K562 (cell line): ENCODE measurements at regions not wholly inside any gene's neighbourhood (a gene's known extent, or its start where the extent isn't known, plus 50 kb on each side); places are given as distances from the start of the nearest gene placed in this dataset.

Experiments
- ATAC-seq: fragments of 200-7000 bp; cut with Tn5 transposase; 3 replicates; pipeline ENCODE4 v1.9.1; 2020; ENCODE audit warnings: moderate library complexity
- BruUV-seq: library from RNA; stranded (reverse); fragments of 400-500 nt; replicated peaks from 2 replicates; lab custom pipeline; 2021; lab: Mats Ljungman, UMichigan
- CTCF ChIA-PET: fragments of 300-600 bp; formaldehyde crosslinking; extraction: SDS; loops from one replicate; lab custom pipeline; 2021; ENCODE audit warnings: low intra/inter-chr PET ratio; lab: Yijun Ruan, JAX
- POLR2A ChIA-PET: fragments of 300-600, 350-650 bp; sonication (Branson Sonifier 250); formaldehyde crosslinking; extraction: SDS; loops from one replicate; lab custom pipeline; 2021; ENCODE audit warnings: antibody characterized with exemption, inconsistent platforms; lab: Yijun Ruan, JAX
- DNase-seq, 4 experiments: peaks; one replicate each; pipeline versions ENCODE4 v3.0.0 to v3.0.0-alpha.2; 2011 to 2018; ENCODE audit warnings: low spot score in 3 of 4, mixed read lengths in 3 of 4; ENCODE audit errors: extremely low read depth in 1 of 4
- FAIRE-seq: peaks from 2 replicates; lab custom pipeline; 2011; peaks lifted over from hg19 to GRCh38; lab: Jason Lieb, UNC
- H2AFZ ChIP-seq: 2 replicates; pipeline ENCODE4 v1.6.0; 2011; ENCODE audit warnings: low read depth, low read length, control low read depth, inconsistent platforms
- H3K27ac ChIP-seq: fragments of 200-600 bp; 3 replicates; pipeline ENCODE4 v1.8.0; 2011; ENCODE audit warnings: low read depth, mild to moderate bottlenecking, control low read depth, inconsistent platforms, low read length, moderate library complexity, mixed read lengths; ENCODE audit errors: extremely low read depth
- H3K27me3 ChIP-seq, 2 experiments: fragments of 300-600 bp in 1 of 2; 2 replicates in 1 of 2; 3 replicates in 1 of 2; pipeline versions ENCODE4 v1.6.0 to v1.8.0; 2011; ENCODE audit warnings: inconsistent platforms in 2 of 2, low read length in 2 of 2, mild to moderate bottlenecking in 1 of 2, mixed read lengths in 1 of 2, moderate library complexity in 1 of 2; ENCODE audit not compliant: control insufficient read depth in 2 of 2, insufficient read depth in 2 of 2
- H3K36me3 ChIP-seq: fragments of 300-600 bp; 3 replicates; pipeline ENCODE4 v1.8.0; 2011; ENCODE audit warnings: mild to moderate bottlenecking, low read length, inconsistent platforms; ENCODE audit not compliant: control insufficient read depth, insufficient read depth
- H3K4me1 ChIP-seq, 2 experiments: fragments of 200-600 bp in 1 of 2; replicated peaks in 1 of 2; 2 replicates in 1 of 2; 3 replicates in 1 of 2; pipeline versions ENCODE4 v1.5.1 to v1.8.0; 2011; ENCODE audit warnings: inconsistent platforms in 2 of 2, low read length in 2 of 2, mild to moderate bottlenecking in 1 of 2, mixed read lengths in 1 of 2, moderate library complexity in 1 of 2; ENCODE audit not compliant: control insufficient read depth in 2 of 2, insufficient read depth in 2 of 2
- H3K4me2 ChIP-seq: 2 replicates; pipeline ENCODE4 v1.6.1; 2011; ENCODE audit warnings: low read length, control low read depth, inconsistent platforms, mixed read lengths; ENCODE audit not compliant: insufficient read depth
- H3K4me3 ChIP-seq: fragments of 200-600 bp; sonication (generic), shearing (Covaris generic); 2 replicates; pipeline ENCODE4 v1.5.1; 2016; ENCODE audit warnings: control low read depth, inconsistent platforms
- H3K79me2 ChIP-seq: fragments of 200-600 bp; 3 replicates; pipeline ENCODE4 v1.8.0; 2011; ENCODE audit warnings: low read length, inconsistent platforms; ENCODE audit not compliant: control insufficient read depth, insufficient read depth
- H3K9ac ChIP-seq, 2 experiments: 2 replicates each; pipeline versions ENCODE4 v1.6.0 to v1.6.1; 2011; ENCODE audit warnings: low read depth in 2 of 2, low read length in 2 of 2, control low read depth in 1 of 2, inconsistent platforms in 1 of 2, mild to moderate bottlenecking in 1 of 2, mixed read lengths in 1 of 2; ENCODE audit not compliant: insufficient read depth in 1 of 2
- H3K9me1 ChIP-seq: one replicate; pipeline ENCODE4 v1.6.0; 2011; ENCODE audit warnings: inconsistent platforms, mild to moderate bottlenecking, low read length, moderate library complexity; ENCODE audit not compliant: control insufficient read depth, insufficient read depth
- H3K9me3 ChIP-seq: replicated peaks from 2 replicates; pipeline ENCODE4 v1.5.1; 2011; ENCODE audit warnings: low read depth, low read length, inconsistent platforms; ENCODE audit not compliant: control insufficient read depth, insufficient read depth
- H4K20me1 ChIP-seq: replicated peaks from 2 replicates; pipeline ENCODE4 v1.6.1; 2011; ENCODE audit warnings: low read length, inconsistent platforms, mixed read lengths; ENCODE audit not compliant: control insufficient read depth, insufficient read depth
- CREB3 ChIP-seq: fragments of 450-650 bp; conservative IDR thresholded peaks from 2 replicates; pipeline ENCODE4 v1.6.1; 2016; ENCODE audit warnings: missing genetic modification characterization, low read depth, mild to moderate bottlenecking, missing compliant biosample characterization, moderate library complexity
- E2F8 ChIP-seq: fragments of 450-650 bp; IDR thresholded peaks from 2 replicates; pipeline ENCODE4 v1.7.1; 2018; ENCODE audit warnings: mild to moderate bottlenecking, low read depth; ENCODE audit not compliant: partially characterized antibody
- ELF1 ChIP-seq: fragments of 200-800 bp; sonication (Bioruptor generic); IDR thresholded peaks from 2 replicates; pipeline ENCODE4 v1.6.1; 2016; ENCODE audit warnings: missing genetic modification characterization, missing compliant biosample characterization
- FIP1L1 ChIP-seq: fragments of 200-400 bp; formaldehyde crosslinking; IDR thresholded peaks from 2 replicates; pipeline ENCODE4 v1.6.1; 2018; ENCODE audit warnings: mild to moderate bottlenecking, low read depth, low read length; ENCODE audit not compliant: poor library complexity, severe bottlenecking
- FOXO4 ChIP-seq: fragments of 450-650 bp; formaldehyde crosslinking; IDR thresholded peaks from 2 replicates; pipeline ENCODE4 v1.4.0; 2020; ENCODE audit warnings: mild to moderate bottlenecking, moderate library complexity
- GTF2A2 ChIP-seq: IDR thresholded peaks from 2 replicates; pipeline ENCODE4 v1.6.1; 2016; ENCODE audit warnings: mild to moderate bottlenecking, missing genetic modification characterization, missing compliant biosample characterization
- HDAC3 ChIP-seq: fragments of 450-650 bp; IDR thresholded peaks from 2 replicates; pipeline ENCODE4 v1.6.1; 2018; ENCODE audit warnings: borderline replicate concordance, mild to moderate bottlenecking, moderate library complexity; ENCODE audit not compliant: partially characterized antibody
- MAFF ChIP-seq: IDR thresholded peaks from 2 replicates; pipeline ENCODE4 v1.6.1; 2012; ENCODE audit warnings: low read length, improper control_type of control experiment
- MAFK ChIP-seq: IDR thresholded peaks from 2 replicates; pipeline ENCODE4 v1.6.1; 2011; ENCODE audit warnings: low read length, improper control_type of control experiment
- PHB ChIP-seq: fragments of 250-450 bp; sonication (Bioruptor Pico); IDR thresholded peaks from 2 replicates; pipeline ENCODE4 v1.5.0; 2021
- POLR2AphosphoS2 ChIP-seq: IDR thresholded peaks from 2 replicates; pipeline ENCODE4 v1.6.1; 2012; ENCODE audit warnings: low read length, improper control_type of control experiment
- SAFB ChIP-seq: fragments of 200-400 bp; formaldehyde crosslinking; IDR thresholded peaks from 2 replicates; pipeline ENCODE4 v1.6.1; 2017; ENCODE audit warnings: low read depth, low read length, borderline replicate concordance
- SMAD2 ChIP-seq: fragments of 150-350 bp; IDR thresholded peaks from 2 replicates; pipeline ENCODE4 v1.6.1; 2014; ENCODE audit warnings: low read depth, mild to moderate bottlenecking, low read length
- TRIM28 ChIP-seq: fragments of 450-650 bp; IDR thresholded peaks from 2 replicates; pipeline ENCODE4 v1.6.1; 2017
- ZNF311 ChIP-seq: fragments of 250-450 bp; sonication (Bioruptor Pico); IDR thresholded peaks from 2 replicates; pipeline ENCODE4 v1.4.0; 2020; ENCODE audit warnings: mild to moderate bottlenecking, moderate library complexity
- ZNF316 ChIP-seq: fragments of 450-650 bp; IDR thresholded peaks from 2 replicates; pipeline ENCODE4 v1.6.1; 2016
- ZNF395 ChIP-seq: fragments of 200-800 bp; sonication (Bioruptor generic); IDR thresholded peaks from 2 replicates; pipeline ENCODE4 v1.6.1; 2017; ENCODE audit warnings: missing genetic modification characterization, missing compliant biosample characterization
- WGBS: fragments of 100-300 bp; shearing (Covaris generic); methylation state at CpG from one replicate; pipeline ENCODE4 v1.1.6; 2016; ENCODE audit warnings: low coverage, mixed read lengths; ENCODE audit not compliant: insufficient coverage; ENCODE audit errors: missing lambda C conversion rate; 5-methylcytosine and 5-hydroxymethylcytosine counted together
- in situ Hi-C: fragments of 300-500 bp; cut with MboI; formaldehyde crosslinking; loops from 4 replicates; pipeline ENCODE4 v1.15.0; 2018; ENCODE audit warnings: inconsistent platforms, mixed read lengths
- intact Hi-C: fragments of 100-400 bp; cut with micrococcal nuclease; formaldehyde crosslinking; loops from 2 replicates; pipeline ENCODE4 v1.14.2; 2022

GRCh38 chr3:68163968-68164367 lies 509.6 kb upstream of the SUCLG2 start:
- ChIA-PET CTCF (no interaction called here), POLR2A (no interaction called here)
- no peaks in the 10 kb centered on the region for H3K27me3 ChIP-seq
- no peaks in the 10 kb centered on the region for H3K9me3 ChIP-seq
- no peak overlapping the region for H3K4me2 ChIP-seq
- H3K27ac ChIP-seq = no peak overlapping the region
- H3K9ac ChIP-seq = no peak overlapping the region
- no peaks in the 10 kb centered on the region for H3K36me3 ChIP-seq
- H3K4me3 ChIP-seq = no peak overlapping the region
- DNase-seq = no peak
- H2AFZ ChIP-seq = no peak overlapping the region
- TF ChIP-seq ZNF311 (no peak), SAFB (no peak), SMAD2 (no peak), TRIM28 (no peak), MAFK (peak; percentile 67), ZNF316 (peak; percentile 4; the same call in 1 of the 2 replicates), CREB3 (tag) (no peak), HDAC3 (no peak), MAFF (peak; percentile 47; the same call in 1 of the 2 replicates), FOXO4 (no peak), PHB (CRISPR knock-in tag) (no peak), E2F8 (no peak), FIP1L1 (no peak), GTF2A2 (tag) (no peak), POLR2AphosphoS2 (no peak), ZNF395 (CRISPR knock-in tag) (no peak), ELF1 (tag) (no peak)
- in situ Hi-C loops (no loop called here), intact Hi-C loops (no loop called here)
- H4K20me1 ChIP-seq = no peaks in the 10 kb centered on the region
- WGBS = 0% methylated on average over 1 of the region's 1 CpG
- no peak for FAIRE-seq
- H3K9me1 ChIP-seq = no peaks in the 10 kb centered on the region
- H3K4me1 ChIP-seq = no peaks in the 10 kb centered on the region
- no peak for ATAC-seq
- no peaks in the 10 kb centered on the region for H3K79me2 ChIP-seq
- BruUV-seq = no TSS peak
